ENCODE measurements at regions not wholly inside any gene's neighbourhood (a gene's known extent, or its start where the extent isn't known, plus 50 kb on each side); places are given as distances from the start of the nearest gene placed in this dataset.
"Not testable (repeated sequence)": the region's sequence is repeated elsewhere in the genome, so short reads cannot be mapped to it uniquely, and the experiment has no call there.

GRCh38 chr3:35908366-35909232 is 269.3 kb downstream of the ARPP21 start:
- no peaks in the 10 kb centered on the region for H3K27me3 ChIP-seq
- intact Hi-C loops (cut with DNase I), result no loop called here
- TF ChIP-seq POLR2AphosphoS5 (IDR thresholded peaks at IDR 0.05; ENCODE audit: insufficient read depth in 1 of 2, low read depth in 1 of 2) (no peak), CTCF (IDR thresholded peaks at IDR 0.05) (peak in 1 of 3 experiments; percentile 35)
- no peak overlapping the region for H3K27ac ChIP-seq
- no peak overlapping the region for H3K4me3 ChIP-seq
- H3K4me1 ChIP-seq, result no peaks in the 10 kb centered on the region
- no peaks in the 10 kb centered on the region for H3K36me3 ChIP-seq
- DNase-seq (ENCODE audit: extremely low spot score in 2 of 2), result no peak
- H3K9me3 ChIP-seq, result no peaks in the 10 kb centered on the region

DNA sequence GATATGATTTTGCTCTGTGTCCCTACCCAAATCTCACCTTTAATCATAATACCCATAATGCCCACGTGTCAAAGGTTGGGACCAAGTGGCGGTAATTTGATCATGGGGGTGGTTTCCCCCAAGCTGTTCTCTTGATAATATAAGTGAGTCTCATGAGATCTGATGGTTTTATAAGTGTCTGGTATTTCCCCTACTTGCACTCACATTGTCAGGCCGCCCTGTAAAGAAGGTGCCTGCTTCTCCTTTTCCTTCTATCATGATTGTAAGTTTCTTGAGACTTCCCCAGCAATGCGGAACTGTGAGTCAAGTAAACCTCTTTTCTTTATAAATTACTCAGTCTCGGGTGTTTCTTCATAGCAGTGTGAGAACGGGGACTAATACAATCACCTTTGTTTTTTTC is 279.8 kb downstream of the ARPP21 start:
- no peak overlapping the region for H3K4me3 ChIP-seq
- no peaks in the 10 kb centered on the region for H3K4me1 ChIP-seq
- no peak overlapping the region for H3K27ac ChIP-seq
- intact Hi-C loops (cut with DNase I), result no loop called here
- H3K27me3 ChIP-seq, result no peaks in the 10 kb centered on the region
- no peaks in the 10 kb centered on the region for H3K9me3 ChIP-seq
- no peaks in the 10 kb centered on the region for H3K36me3 ChIP-seq
- no peak for DNase-seq (ENCODE audit: extremely low spot score in 2 of 2)
- TF ChIP-seq POLR2AphosphoS5 (IDR thresholded peaks at IDR 0.05; ENCODE audit: insufficient read depth in 1 of 2, low read depth in 1 of 2) (no peak), POLR2A (IDR thresholded peaks at IDR 0.05) (no peak), CTCF (IDR thresholded peaks at IDR 0.05) (no peak)

GRCh38 chr3:35921718-35922117 is 282.4 kb downstream of the ARPP21 start:
- no peaks in the 10 kb centered on the region for H3K27me3 ChIP-seq
- H3K4me1 ChIP-seq, result no peaks in the 10 kb centered on the region
- TF ChIP-seq POLR2AphosphoS5 (IDR thresholded peaks at IDR 0.05; ENCODE audit: insufficient read depth in 1 of 2, low read depth in 1 of 2) (no peak), POLR2A (IDR thresholded peaks at IDR 0.05) (no peak), CTCF (IDR thresholded peaks at IDR 0.05) (no peak)
- H3K9me3 ChIP-seq, result no peaks in the 10 kb centered on the region
- no peaks in the 10 kb centered on the region for H3K36me3 ChIP-seq
- no peak overlapping the region for H3K27ac ChIP-seq
- DNase-seq (ENCODE audit: extremely low spot score in 2 of 2), result no peak
- intact Hi-C loops (cut with DNase I), result no loop called here
- H3K4me3 ChIP-seq, result no peak overlapping the region

- H3K27ac ChIP-seq; H3K4me3 ChIP-seq; H3K27me3 ChIP-seq; intact Hi-C loops (cut with DNase I); H3K36me3 ChIP-seq; DNase-seq (ENCODE audit: extremely low spot score in 2 of 2); H3K9me3 ChIP-seq; H3K4me1 ChIP-seq: not testable (repeated sequence)
Measured at GRCh38 chr3:35924070-35924469, 284.7 kb downstream of the ARPP21 start.

GRCh38 chr3:35927441-35927840 is 288.1 kb downstream of the ARPP21 start:
- H3K9me3 ChIP-seq, result no peaks in the 10 kb centered on the region
- no peaks in the 10 kb centered on the region for H3K27me3 ChIP-seq
- intact Hi-C loops (cut with DNase I), result no loop called here
- no peak overlapping the region for H3K4me3 ChIP-seq
- H3K36me3 ChIP-seq, result no peaks in the 10 kb centered on the region
- H3K4me1 ChIP-seq, result no peaks in the 10 kb centered on the region
- H3K27ac ChIP-seq, result no peak overlapping the region
- no peak for DNase-seq (ENCODE audit: extremely low spot score in 2 of 2)
- TF ChIP-seq POLR2A (IDR thresholded peaks at IDR 0.05) (no peak), POLR2AphosphoS5 (IDR thresholded peaks at IDR 0.05; ENCODE audit: insufficient read depth in 1 of 2, low read depth in 1 of 2) (no peak), CTCF (IDR thresholded peaks at IDR 0.05) (no peak)

All from vagina (tissue), 2 donors.